Fibroblast of lung (primary cell): ENCODE measurements at regions not wholly inside any gene's neighbourhood (a gene's known extent, or its start where the extent isn't known, plus 50 kb on each side); places are given as distances from the start of the nearest gene placed in this dataset.

ENCODE experiments used
- EZH2 ChIP-seq: IDR thresholded peaks from 2 replicates; pipeline ENCODE4 v1.5.1; 2012; ENCODE audit warnings: low read length, control low read depth, mild to moderate bottlenecking; ENCODE audit errors: missing control alignments
- TF ChIP-seq, protein P1 (sequence below), 2 donors: IDR thresholded peaks in 1 of 2; conservative IDR thresholded peaks in 1 of 2; 1 replicate in 1 of 2; 2 replicates in 1 of 2; pipeline ENCODE4 v1.5.1; 2011 to 2012; ENCODE audit warnings: low read length in 2 of 2, control low read depth in 1 of 2, inconsistent platforms in 1 of 2, low read depth in 1 of 2, mild to moderate bottlenecking in 1 of 2

DNA sequence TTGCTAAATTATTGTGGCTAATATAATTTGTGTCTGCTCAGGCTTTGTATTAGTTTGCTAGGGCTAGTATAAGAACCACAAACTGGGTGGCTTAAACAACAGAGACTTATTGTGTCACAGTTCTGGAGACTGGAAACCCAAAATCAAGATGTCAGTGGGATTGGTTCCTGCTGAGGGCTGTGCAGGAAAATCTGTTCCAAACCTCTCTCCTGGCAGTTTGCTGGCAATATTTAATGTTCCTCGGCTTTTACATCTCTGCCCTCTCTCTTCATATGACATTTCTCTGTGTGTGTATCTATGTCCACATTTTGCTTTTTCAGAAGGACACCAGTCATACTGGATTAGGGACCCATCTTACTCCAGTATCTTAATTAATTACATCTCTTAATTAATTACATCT, 498.8 kb upstream of the CD180 start:
- TF ChIP-seq, protein P1, sequence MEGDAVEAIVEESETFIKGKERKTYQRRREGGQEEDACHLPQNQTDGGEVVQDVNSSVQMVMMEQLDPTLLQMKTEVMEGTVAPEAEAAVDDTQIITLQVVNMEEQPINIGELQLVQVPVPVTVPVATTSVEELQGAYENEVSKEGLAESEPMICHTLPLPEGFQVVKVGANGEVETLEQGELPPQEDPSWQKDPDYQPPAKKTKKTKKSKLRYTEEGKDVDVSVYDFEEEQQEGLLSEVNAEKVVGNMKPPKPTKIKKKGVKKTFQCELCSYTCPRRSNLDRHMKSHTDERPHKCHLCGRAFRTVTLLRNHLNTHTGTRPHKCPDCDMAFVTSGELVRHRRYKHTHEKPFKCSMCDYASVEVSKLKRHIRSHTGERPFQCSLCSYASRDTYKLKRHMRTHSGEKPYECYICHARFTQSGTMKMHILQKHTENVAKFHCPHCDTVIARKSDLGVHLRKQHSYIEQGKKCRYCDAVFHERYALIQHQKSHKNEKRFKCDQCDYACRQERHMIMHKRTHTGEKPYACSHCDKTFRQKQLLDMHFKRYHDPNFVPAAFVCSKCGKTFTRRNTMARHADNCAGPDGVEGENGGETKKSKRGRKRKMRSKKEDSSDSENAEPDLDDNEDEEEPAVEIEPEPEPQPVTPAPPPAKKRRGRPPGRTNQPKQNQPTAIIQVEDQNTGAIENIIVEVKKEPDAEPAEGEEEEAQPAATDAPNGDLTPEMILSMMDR (conservative IDR thresholded peaks at IDR 0.05 in 1 of 2, IDR thresholded peaks at IDR 0.05 in 1 of 2; ENCODE audit: low read depth in 1 of 2, low read length in 2 of 2), result no peak
- no peak for TF ChIP-seq EZH2
